NB4 (cell line): ENCODE measurements at regions not wholly inside any gene's neighbourhood (a gene's known extent, or its start where the extent isn't known, plus 50 kb on each side); places are given as distances from the start of the nearest gene placed in this dataset.

Source experiments
- POLR2A ChIP-seq: IDR thresholded peaks from 2 replicates; pipeline ENCODE4 v1.6.1; 2011; ENCODE audit warnings: mild to moderate bottlenecking; ENCODE audit not compliant: insufficient read length; ENCODE audit errors: extremely low read depth
- TF ChIP-seq, protein P1 (sequence below): IDR thresholded peaks from one replicate; pipeline ENCODE4 v1.5.1; 2012; ENCODE audit warnings: low read depth, low read length

DNA sequence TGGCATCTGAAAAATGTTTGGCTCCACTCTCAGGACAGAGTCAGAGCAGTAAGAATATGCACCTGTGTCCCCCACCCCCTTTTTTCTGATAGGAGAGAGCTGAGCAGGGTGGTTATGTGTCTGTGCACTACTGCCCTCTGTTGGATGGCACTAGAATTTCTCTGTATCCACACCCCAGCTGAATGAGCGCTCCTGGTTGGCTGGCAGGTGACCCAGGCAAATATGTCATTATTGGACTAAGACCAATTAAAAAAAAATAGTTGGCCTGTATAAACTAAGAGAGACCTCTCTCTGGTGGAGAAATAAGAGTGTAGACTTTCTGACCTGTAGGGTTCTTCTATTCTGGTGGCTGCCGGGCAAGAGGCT lies 107.0 kb downstream of the PTCSC3 start:
- TF ChIP-seq, protein P1, sequence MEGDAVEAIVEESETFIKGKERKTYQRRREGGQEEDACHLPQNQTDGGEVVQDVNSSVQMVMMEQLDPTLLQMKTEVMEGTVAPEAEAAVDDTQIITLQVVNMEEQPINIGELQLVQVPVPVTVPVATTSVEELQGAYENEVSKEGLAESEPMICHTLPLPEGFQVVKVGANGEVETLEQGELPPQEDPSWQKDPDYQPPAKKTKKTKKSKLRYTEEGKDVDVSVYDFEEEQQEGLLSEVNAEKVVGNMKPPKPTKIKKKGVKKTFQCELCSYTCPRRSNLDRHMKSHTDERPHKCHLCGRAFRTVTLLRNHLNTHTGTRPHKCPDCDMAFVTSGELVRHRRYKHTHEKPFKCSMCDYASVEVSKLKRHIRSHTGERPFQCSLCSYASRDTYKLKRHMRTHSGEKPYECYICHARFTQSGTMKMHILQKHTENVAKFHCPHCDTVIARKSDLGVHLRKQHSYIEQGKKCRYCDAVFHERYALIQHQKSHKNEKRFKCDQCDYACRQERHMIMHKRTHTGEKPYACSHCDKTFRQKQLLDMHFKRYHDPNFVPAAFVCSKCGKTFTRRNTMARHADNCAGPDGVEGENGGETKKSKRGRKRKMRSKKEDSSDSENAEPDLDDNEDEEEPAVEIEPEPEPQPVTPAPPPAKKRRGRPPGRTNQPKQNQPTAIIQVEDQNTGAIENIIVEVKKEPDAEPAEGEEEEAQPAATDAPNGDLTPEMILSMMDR = peak; percentile 81
- TF ChIP-seq POLR2A = no peak
